Ovary (tissue), 3 donors: ENCODE measurements at regions not wholly inside any gene's neighbourhood (a gene's known extent, or its start where the extent isn't known, plus 50 kb on each side); places are given as distances from the start of the nearest gene placed in this dataset.

Experiments used
- CTCF ChIP-seq, 3 donors: fragments of 450-650 bp in 2 of 3; fragments of 200-600 bp in 1 of 3; IDR thresholded peaks; one replicate each; pipeline versions ENCODE4 v1.5.1 to v1.8.0; 2016 to 2022; ENCODE audit warnings: antibody characterized with exemption in 3 of 3, mild to moderate bottlenecking in 1 of 3
- EP300 ChIP-seq: sonication (generic); formaldehyde crosslinking; IDR thresholded peaks from one replicate; pipeline ENCODE4 v1.6.1; 2017; ENCODE audit warnings: antibody characterized with exemption
- POLR2A ChIP-seq: fragments of 450-650 bp; IDR thresholded peaks from one replicate; pipeline ENCODE4 v1.6.1; 2017; ENCODE audit warnings: antibody characterized with exemption, mild to moderate bottlenecking, moderate library complexity
- donor health status: DM: no; HTN: no; CAD: no.

GRCh38 chr14:44412858-44413569, 94.1 kb downstream of the FSCB start:
- TF ChIP-seq CTCF (IDR thresholded peaks at IDR 0.05) (no peak), POLR2A (no peak), EP300 (no peak)
